ENCODE measurements at regions not wholly inside any gene's neighbourhood (a gene's known extent, or its start where the extent isn't known, plus 50 kb on each side); places are given as distances from the start of the nearest gene placed in this dataset.

- Histone ChIP-seq H3K4me3 (no peak overlapping the region), H3K79me2 (ENCODE audit: low read depth) (no peaks in the 10 kb centered on the region), H2AFZ (replicated peaks) (no peak overlapping the region), H3K4me1 (no peaks in the 10 kb centered on the region), H3K9ac (no peak overlapping the region), H3K27ac (no peak overlapping the region), H4K20me1 (ENCODE audit: low read depth) (no peaks in the 10 kb centered on the region), H3F3A (ENCODE audit: low read depth) (no peaks in the 10 kb centered on the region), H3K36me3 (no peaks in the 10 kb centered on the region), H3K4me2 (no peak overlapping the region), H3K27me3 (no peaks in the 10 kb centered on the region), H3K9me3 (ENCODE audit: low read depth) (no peaks in the 10 kb centered on the region)
- Mint-ChIP-seq H3K4me3 (no peak overlapping the region), H3K27ac (no peak overlapping the region), H3K27me3 (ENCODE audit: insufficient read depth, low read depth) (peaks cover 8% of the 10 kb centered on the region), H3K36me3 (no peaks in the 10 kb centered on the region), H3K9me3 (peaks cover 8% of the 10 kb centered on the region), H3K4me1 (no peaks in the 10 kb centered on the region)
- no peak for TF ChIP-seq EZH2 (IDR thresholded peaks at IDR 0.05)
- no peak for TF ChIP-seq CTCF (IDR thresholded peaks at IDR 0.05)
- no peak for TF ChIP-seq EZH2phosphoT487 (IDR thresholded peaks at IDR 0.05)
- DNase-seq (ENCODE audit: low spot score), result no peak
Measured at GRCh38 chr10:118448744-118449143, 106.6 kb upstream of the FAM204A start.

- no peaks in the 10 kb centered on the region for H4K20me1 ChIP-seq (ENCODE audit: low read depth)
- no peaks in the 10 kb centered on the region for H3K79me2 ChIP-seq (ENCODE audit: low read depth)
- no peak for DNase-seq (ENCODE audit: low spot score)
- Mint-ChIP-seq H3K27ac (no peak overlapping the region), H3K4me1 (no peaks in the 10 kb centered on the region), H3K36me3 (no peaks in the 10 kb centered on the region), H3K9me3 (peaks cover 8% of the 10 kb centered on the region), H3K4me3 (no peak overlapping the region), H3K27me3 (ENCODE audit: insufficient read depth, low read depth) (peaks cover 5% of the 10 kb centered on the region)
- no peaks in the 10 kb centered on the region for H3K4me1 ChIP-seq
- no peaks in the 10 kb centered on the region for H3K27me3 ChIP-seq
- no peaks in the 10 kb centered on the region for H3K9me3 ChIP-seq (ENCODE audit: low read depth)
- H3K4me2 ChIP-seq, result no peak overlapping the region
- no peak overlapping the region for H3K9ac ChIP-seq
- TF ChIP-seq EZH2 (IDR thresholded peaks at IDR 0.05) (no peak), EZH2phosphoT487 (IDR thresholded peaks at IDR 0.05) (no peak), CTCF (IDR thresholded peaks at IDR 0.05) (no peak)
- no peak overlapping the region for H3K27ac ChIP-seq
- no peaks in the 10 kb centered on the region for H3K36me3 ChIP-seq
- H3K4me3 ChIP-seq, result no peak overlapping the region
- peak overlapping the region; percentile 34 for H2AFZ ChIP-seq (replicated peaks)
- H3F3A ChIP-seq (ENCODE audit: low read depth), result no peaks in the 10 kb centered on the region
Measured at GRCh38 chr10:118447478-118448270, 105.5 kb upstream of the FAM204A start.

GRCh38 chr10:118445535-118445934, 103.4 kb upstream of the FAM204A start:
- peaks cover under 1% of the 10 kb centered on the region for H3K9me3 Mint-ChIP-seq
- Histone ChIP-seq H3K36me3 (no peaks in the 10 kb centered on the region), H3K4me3 (no peak overlapping the region), H3K4me2 (no peak overlapping the region), H4K20me1 (ENCODE audit: low read depth) (no peaks in the 10 kb centered on the region), H3K79me2 (ENCODE audit: low read depth) (no peaks in the 10 kb centered on the region), H3F3A (ENCODE audit: low read depth) (no peaks in the 10 kb centered on the region), H3K27ac (no peak overlapping the region), H3K27me3 (no peaks in the 10 kb centered on the region), H3K9ac (no peak overlapping the region), H2AFZ (replicated peaks) (no peak overlapping the region), H3K9me3 (ENCODE audit: low read depth) (no peaks in the 10 kb centered on the region), H3K4me1 (no peaks in the 10 kb centered on the region)
- DNase-seq (ENCODE audit: low spot score), result no peak
- peaks cover 5% of the 10 kb centered on the region for H3K27me3 Mint-ChIP-seq (ENCODE audit: insufficient read depth, low read depth)
- no peak overlapping the region for H3K27ac Mint-ChIP-seq
- no peak overlapping the region for H3K4me3 Mint-ChIP-seq
- TF ChIP-seq CTCF (IDR thresholded peaks at IDR 0.05) (no peak), EZH2phosphoT487 (IDR thresholded peaks at IDR 0.05) (no peak), EZH2 (IDR thresholded peaks at IDR 0.05) (no peak)
- H3K4me1 Mint-ChIP-seq, result no peaks in the 10 kb centered on the region
- H3K36me3 Mint-ChIP-seq, result no peaks in the 10 kb centered on the region
